ENCODE measurements at regions not wholly inside any gene's neighbourhood (a gene's known extent, or its start where the extent isn't known, plus 50 kb on each side); places are given as distances from the start of the nearest gene placed in this dataset.

DNA sequence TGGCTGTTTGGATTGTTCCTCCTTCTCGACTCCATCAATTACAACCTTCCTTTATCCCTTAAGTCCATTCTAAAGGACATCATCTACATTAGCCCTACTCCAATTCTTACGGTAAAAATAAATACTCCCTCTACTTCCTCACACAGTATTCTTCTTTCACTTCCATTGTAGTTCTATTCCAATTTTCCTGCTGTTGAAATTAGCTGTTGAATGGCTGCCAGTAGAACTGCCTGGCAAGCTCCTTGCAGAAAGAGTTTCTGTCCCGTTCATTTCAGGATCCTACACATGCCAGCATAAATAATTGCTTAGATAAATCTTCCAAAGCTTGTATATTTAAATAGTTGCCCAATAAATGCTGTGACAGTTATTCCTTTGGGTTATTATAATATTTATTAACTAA is 459.3 kb upstream of the TRIB2 start:
- Mint-ChIP-seq H3K27me3 (no peaks in the 10 kb centered on the region), H3K27ac (no peak overlapping the region), H3K9me3 (ENCODE audit: insufficient read depth) (peaks cover 2% of the 10 kb centered on the region), H3K4me3 (no peak overlapping the region), H3K4me1 (peaks cover 4% of the 10 kb centered on the region)
- ChIA-PET POLR2A (no interaction called here), CTCF (no interaction called here)
- Histone ChIP-seq H3K36me3 (replicated peaks in 1 of 2; ENCODE audit: control extremely low read depth in 1 of 2, control insufficient read depth in 1 of 2, extremely low read depth in 1 of 2, insufficient read depth in 2 of 2, low read length in 1 of 2) (no peaks in the 10 kb centered on the region), H4K20me1 (ENCODE audit: control insufficient read depth, insufficient read depth, low read length, poor library complexity, severe bottlenecking) (no peaks in the 10 kb centered on the region), H3K27me3 (replicated peaks in 1 of 4; ENCODE audit: control extremely low read depth in 1 of 4, control insufficient read depth in 3 of 4, insufficient read depth in 4 of 4, low read length in 3 of 4) (no peaks in the 10 kb centered on the region), H3K4me2 (replicated peaks; ENCODE audit: low read depth, low read length, poor library complexity, severe bottlenecking) (no peak overlapping the region), H3K4me1 (ENCODE audit: control insufficient read depth in 2 of 2, insufficient read depth in 2 of 2, low read length in 2 of 2) (peaks cover under 1 to 3% of the 10 kb centered on the region in 2 donors), H3K79me2 (ENCODE audit: control insufficient read depth, insufficient read depth, low read length) (no peaks in the 10 kb centered on the region), H3K4me3 (ENCODE audit: control extremely low read depth in 1 of 5, extremely low read depth in 1 of 5, insufficient read depth in 1 of 5, low read depth in 2 of 5, low read length in 4 of 5) (no peak overlapping the region), H3K9ac (ENCODE audit: low read length) (no peak overlapping the region), H2AFZ (ENCODE audit: insufficient read depth, low read depth, low read length, poor library complexity, severe bottlenecking) (no peak overlapping the region), H3K27ac (ENCODE audit: low read length in 2 of 2) (no peak overlapping the region), H3K9me3 (ENCODE audit: control extremely low read depth in 1 of 3, control insufficient read depth in 2 of 3, insufficient read depth in 1 of 3, low read length in 2 of 3) (no peaks in the 10 kb centered on the region)
- ATAC-seq (ENCODE audit: low read depth), result no peak
- no peak for DNase-seq
- intact Hi-C loops (cut with micrococcal nuclease), result no loop called here
- TF ChIP-seq, protein P1, sequence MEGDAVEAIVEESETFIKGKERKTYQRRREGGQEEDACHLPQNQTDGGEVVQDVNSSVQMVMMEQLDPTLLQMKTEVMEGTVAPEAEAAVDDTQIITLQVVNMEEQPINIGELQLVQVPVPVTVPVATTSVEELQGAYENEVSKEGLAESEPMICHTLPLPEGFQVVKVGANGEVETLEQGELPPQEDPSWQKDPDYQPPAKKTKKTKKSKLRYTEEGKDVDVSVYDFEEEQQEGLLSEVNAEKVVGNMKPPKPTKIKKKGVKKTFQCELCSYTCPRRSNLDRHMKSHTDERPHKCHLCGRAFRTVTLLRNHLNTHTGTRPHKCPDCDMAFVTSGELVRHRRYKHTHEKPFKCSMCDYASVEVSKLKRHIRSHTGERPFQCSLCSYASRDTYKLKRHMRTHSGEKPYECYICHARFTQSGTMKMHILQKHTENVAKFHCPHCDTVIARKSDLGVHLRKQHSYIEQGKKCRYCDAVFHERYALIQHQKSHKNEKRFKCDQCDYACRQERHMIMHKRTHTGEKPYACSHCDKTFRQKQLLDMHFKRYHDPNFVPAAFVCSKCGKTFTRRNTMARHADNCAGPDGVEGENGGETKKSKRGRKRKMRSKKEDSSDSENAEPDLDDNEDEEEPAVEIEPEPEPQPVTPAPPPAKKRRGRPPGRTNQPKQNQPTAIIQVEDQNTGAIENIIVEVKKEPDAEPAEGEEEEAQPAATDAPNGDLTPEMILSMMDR (IDR thresholded peaks at IDR 0.05), result no peak
- no peak for TF ChIP-seq EZH2 (IDR thresholded peaks at IDR 0.05; ENCODE audit: borderline replicate concordance, insufficient read depth, low read depth, low read length, poor library complexity, severe bottlenecking)
- 100% methylated on average over 1 of the region's 3 CpGs for WGBS (ENCODE audit: insufficient coverage)

DNA sequence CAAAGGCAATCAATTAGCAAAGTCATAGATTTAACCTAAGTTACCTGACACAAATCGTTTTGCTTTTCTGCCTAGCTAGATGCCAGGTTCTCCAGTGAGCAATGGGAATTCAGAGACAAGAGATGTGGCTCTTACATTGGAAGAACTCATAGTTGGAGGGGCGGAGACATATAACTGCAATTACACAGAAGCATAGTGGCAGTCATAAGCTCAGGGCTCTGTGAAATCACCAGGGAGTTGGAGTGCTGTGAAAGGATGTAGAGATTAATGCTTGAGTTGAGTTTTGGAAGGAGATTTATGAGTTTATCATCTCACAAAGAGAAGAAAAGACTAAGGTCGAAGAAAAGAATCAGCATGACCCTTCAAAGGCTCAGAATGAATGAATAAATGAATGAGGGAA is 457.2 kb upstream of the TRIB2 start:
- Histone ChIP-seq H3K4me3 (ENCODE audit: control extremely low read depth in 1 of 5, extremely low read depth in 1 of 5, insufficient read depth in 1 of 5, low read depth in 2 of 5, low read length in 4 of 5) (no peak overlapping the region), H3K36me3 (replicated peaks in 1 of 2; ENCODE audit: control extremely low read depth in 1 of 2, control insufficient read depth in 1 of 2, extremely low read depth in 1 of 2, insufficient read depth in 2 of 2, low read length in 1 of 2) (no peaks in the 10 kb centered on the region), H3K4me2 (replicated peaks; ENCODE audit: low read depth, low read length, poor library complexity, severe bottlenecking) (no peak overlapping the region), H3K27ac (ENCODE audit: low read length in 2 of 2) (no peak overlapping the region), H2AFZ (ENCODE audit: insufficient read depth, low read depth, low read length, poor library complexity, severe bottlenecking) (no peak overlapping the region), H3K9ac (ENCODE audit: low read length) (no peak overlapping the region), H3K27me3 (replicated peaks in 1 of 4; ENCODE audit: control extremely low read depth in 1 of 4, control insufficient read depth in 3 of 4, insufficient read depth in 4 of 4, low read length in 3 of 4) (no peaks in the 10 kb centered on the region), H3K9me3 (ENCODE audit: control extremely low read depth in 1 of 3, control insufficient read depth in 2 of 3, insufficient read depth in 1 of 3, low read length in 2 of 3) (no peaks in the 10 kb centered on the region), H4K20me1 (ENCODE audit: control insufficient read depth, insufficient read depth, low read length, poor library complexity, severe bottlenecking) (no peaks in the 10 kb centered on the region), H3K79me2 (ENCODE audit: control insufficient read depth, insufficient read depth, low read length) (no peaks in the 10 kb centered on the region), H3K4me1 (ENCODE audit: control insufficient read depth in 2 of 2, insufficient read depth in 2 of 2, low read length in 2 of 2) (peaks cover 19 to 20% of the 10 kb centered on the region in 2 donors)
- no peak overlapping the region for H3K27ac Mint-ChIP-seq
- ChIA-PET CTCF (no interaction called here), POLR2A (no interaction called here)
- DNase-seq (no peak), ATAC-seq (ENCODE audit: low read depth) (no peak)
- H3K9me3 Mint-ChIP-seq (ENCODE audit: insufficient read depth), result peaks cover 2% of the 10 kb centered on the region
- intact Hi-C loops (cut with micrococcal nuclease), result no loop called here
- H3K27me3 Mint-ChIP-seq, result no peaks in the 10 kb centered on the region
- peaks cover 22% of the 10 kb centered on the region for H3K4me1 Mint-ChIP-seq
- no peak overlapping the region for H3K4me3 Mint-ChIP-seq
- 100% methylated on average over 2 of the region's 3 CpGs for WGBS (ENCODE audit: insufficient coverage)
- TF ChIP-seq, protein P1 (IDR thresholded peaks at IDR 0.05), result no peak
- TF ChIP-seq EZH2 (IDR thresholded peaks at IDR 0.05; ENCODE audit: borderline replicate concordance, insufficient read depth, low read depth, low read length, poor library complexity, severe bottlenecking), result no peak

Measured in B cell (primary cell).